Esophagus muscularis mucosa (tissue), 4 donors: ENCODE measurements at regions not wholly inside any gene's neighbourhood (a gene's known extent, or its start where the extent isn't known, plus 50 kb on each side); places are given as distances from the start of the nearest gene placed in this dataset.

Experiments used
- CTCF ChIP-seq, 3 experiments: fragments of 200-600 bp in 2 of 3; fragments of 450-650 bp in 1 of 3; sonication (generic) in 2 of 3; IDR thresholded peaks; one replicate each; pipeline ENCODE4 v1.5.1; 2017 to 2019; ENCODE audit warnings: antibody characterized with exemption in 3 of 3, mild to moderate bottlenecking in 2 of 3, moderate library complexity in 1 of 3
- EP300 ChIP-seq: sonication (generic); formaldehyde crosslinking; IDR thresholded peaks from one replicate; pipeline ENCODE4 v1.6.1; 2017; ENCODE audit warnings: antibody characterized with exemption
- POLR2A ChIP-seq: fragments of 450-650 bp; IDR thresholded peaks from one replicate; pipeline ENCODE4 v1.6.1; 2017; ENCODE audit warnings: antibody characterized with exemption, moderate library complexity, mild to moderate bottlenecking, low read depth

GRCh38 chr11:121870206-121871045, 245.6 kb downstream of the BLID start:
- TF ChIP-seq CTCF (IDR thresholded peaks at IDR 0.05) (peak in 1 of 3 experiments; percentile 30), POLR2A (no peak), EP300 (peak; percentile 59)
